H9 (cell line): ENCODE measurements at regions not wholly inside any gene's neighbourhood (a gene's known extent, or its start where the extent isn't known, plus 50 kb on each side); places are given as distances from the start of the nearest gene placed in this dataset.

Source experiments
- DNase-seq: peaks from one replicate; pipeline ENCODE4 v3.0.0-alpha.2; 2017
- H2AFZ ChIP-seq: one replicate; pipeline ENCODE4 v1.6.1; 2013; ENCODE audit warnings: mild to moderate bottlenecking, low read length, control low read depth, moderate library complexity
- H2AK5ac ChIP-seq: 2 replicates; pipeline ENCODE4 v1.6.1; 2013; ENCODE audit warnings: low read length, control low read depth, mixed read lengths; ENCODE audit not compliant: insufficient read length
- H2BK120ac ChIP-seq: one replicate; pipeline ENCODE4 v1.6.1; 2013; ENCODE audit warnings: low read depth, mild to moderate bottlenecking, low read length, control low read depth, inconsistent platforms; ENCODE audit not compliant: poor library complexity, severe bottlenecking
- H2BK12ac ChIP-seq: 2 replicates; pipeline ENCODE4 v1.6.1; 2013; ENCODE audit warnings: low read length, control low read depth, mixed read lengths, low read depth; ENCODE audit not compliant: insufficient read length
- H2BK15ac ChIP-seq: 2 replicates; pipeline ENCODE4 v1.6.1; 2013; ENCODE audit warnings: low read depth, low read length, control low read depth
- H2BK20ac ChIP-seq: one replicate; pipeline ENCODE4 v1.6.1; 2013; ENCODE audit warnings: low read depth, mild to moderate bottlenecking, low read length, control low read depth, inconsistent platforms; ENCODE audit not compliant: poor library complexity, severe bottlenecking
- H2BK5ac ChIP-seq: 2 replicates; pipeline ENCODE4 v1.6.1; 2013; ENCODE audit warnings: low read length, control low read depth, mixed read lengths; ENCODE audit not compliant: insufficient read length
- H3K14ac ChIP-seq: 2 replicates; pipeline ENCODE4 v1.6.1; 2013; ENCODE audit warnings: low read length, control low read depth; ENCODE audit not compliant: insufficient read depth
- H3K18ac ChIP-seq: 2 replicates; pipeline ENCODE4 v1.6.1; 2013; ENCODE audit warnings: low read depth, mild to moderate bottlenecking, mixed read lengths, low read length, control low read depth; ENCODE audit not compliant: insufficient read length
- H3K23ac ChIP-seq: 2 replicates; pipeline ENCODE4 v1.6.1; 2013; ENCODE audit warnings: low read length, control low read depth, mixed read lengths, low read depth; ENCODE audit not compliant: insufficient read length
- H3K23me2 ChIP-seq: 2 replicates; pipeline ENCODE4 v1.6.1; 2013; ENCODE audit warnings: low read depth, mild to moderate bottlenecking, mixed read lengths, low read length, control low read depth; ENCODE audit not compliant: insufficient read length, poor library complexity, severe bottlenecking
- H3K27ac ChIP-seq: 2 replicates; pipeline ENCODE4 v1.5.1; 2013; ENCODE audit warnings: low read length, control low read depth, mixed read lengths, low read depth; ENCODE audit not compliant: insufficient read length
- H3K27me3 ChIP-seq: 2 replicates; pipeline ENCODE4 v1.6.1; 2013; ENCODE audit warnings: low read length, control low read depth, inconsistent platforms; ENCODE audit not compliant: insufficient read depth
- H3K4ac ChIP-seq: 2 replicates; pipeline ENCODE4 v1.6.1; 2013; ENCODE audit warnings: low read depth, mild to moderate bottlenecking, control low read depth, inconsistent platforms, low read length, moderate library complexity
- H3K4me1 ChIP-seq: 2 replicates; pipeline ENCODE4 v1.6.1; 2013; ENCODE audit warnings: low read length, control low read depth, inconsistent platforms; ENCODE audit not compliant: insufficient read depth
- H3K4me2 ChIP-seq: 2 replicates; pipeline ENCODE4 v1.6.1; 2013; ENCODE audit warnings: low read length, control low read depth, mixed read lengths; ENCODE audit not compliant: insufficient read length, insufficient read depth
- H3K56ac ChIP-seq: 2 replicates; pipeline ENCODE4 v1.6.1; 2013; ENCODE audit warnings: low read depth, mild to moderate bottlenecking, mixed read lengths, low read length, control low read depth; ENCODE audit not compliant: insufficient read length
- H3K79me1 ChIP-seq: 2 replicates; pipeline ENCODE4 v1.6.1; 2013; ENCODE audit warnings: low read depth, mild to moderate bottlenecking, moderate library complexity, low read length, control low read depth, inconsistent platforms; ENCODE audit not compliant: insufficient read depth, poor library complexity, severe bottlenecking
- H3K79me2 ChIP-seq: 2 replicates; pipeline ENCODE4 v1.6.1; 2013; ENCODE audit warnings: low read length, control low read depth, inconsistent platforms; ENCODE audit not compliant: insufficient read depth
- H3K9ac ChIP-seq: 2 replicates; pipeline ENCODE4 v1.6.1; 2013; ENCODE audit warnings: low read length, control low read depth, mixed read lengths; ENCODE audit not compliant: insufficient read length; ENCODE audit errors: extremely low read depth
- H3K9me3 ChIP-seq: one replicate; pipeline ENCODE4 v1.6.1; 2013; ENCODE audit warnings: low read depth, low read length, inconsistent platforms; ENCODE audit not compliant: control insufficient read depth
- H3T11ph ChIP-seq: one replicate; pipeline ENCODE4 v1.6.1; 2013; ENCODE audit warnings: mild to moderate bottlenecking, low read length, control low read depth, inconsistent platforms
- H4K20me1 ChIP-seq: one replicate; pipeline ENCODE4 v1.6.1; 2013; ENCODE audit not compliant: control insufficient read depth, insufficient read length, insufficient read depth
- H4K5ac ChIP-seq: 2 replicates; pipeline ENCODE4 v1.6.1; 2013; ENCODE audit warnings: low read depth, mild to moderate bottlenecking, mixed read lengths, low read length, control low read depth; ENCODE audit not compliant: insufficient read length
- H4K8ac ChIP-seq: replicated peaks from 2 replicates; pipeline ENCODE4 v1.6.1; 2013; ENCODE audit warnings: low read length, control low read depth, mixed read lengths, low read depth; ENCODE audit not compliant: insufficient read length
- H4K91ac ChIP-seq: 2 replicates; pipeline ENCODE4 v1.6.1; 2013; ENCODE audit warnings: low read depth, mild to moderate bottlenecking, moderate library complexity, mixed read lengths, low read length, control low read depth; ENCODE audit not compliant: insufficient read length
- H3K27ac Mint-ChIP-seq, 3 experiments: 2 replicates in 2 of 3; 3 replicates in 1 of 3; pipeline ENCODE4 v1.8.0; 2020 to 2021; ENCODE audit warnings: mixed read lengths in 3 of 3, mild to moderate bottlenecking in 1 of 3, moderate library complexity in 1 of 3
- H3K27me3 Mint-ChIP-seq: 2 replicates; pipeline ENCODE4 v1.8.0; 2021; ENCODE audit warnings: low read depth, mild to moderate bottlenecking, moderate library complexity, mixed read lengths
- H3K36me3 Mint-ChIP-seq, 3 experiments: 2 replicates in 2 of 3; 3 replicates in 1 of 3; pipeline ENCODE4 v1.8.0; 2020 to 2021; ENCODE audit warnings: low read depth in 3 of 3, mixed read lengths in 3 of 3; ENCODE audit not compliant: insufficient read depth in 1 of 3
- H3K4me1 Mint-ChIP-seq, 2 experiments: 2 replicates each; pipeline ENCODE4 v1.8.0; 2020; ENCODE audit warnings: mixed read lengths in 2 of 2
- H3K4me3 Mint-ChIP-seq, 2 experiments: 2 replicates in 1 of 2; 3 replicates in 1 of 2; pipeline ENCODE4 v1.8.0; 2020 to 2021; ENCODE audit warnings: mild to moderate bottlenecking in 2 of 2, mixed read lengths in 2 of 2, moderate library complexity in 1 of 2
- H3K9me3 Mint-ChIP-seq, 2 experiments: 2 replicates in 1 of 2; 3 replicates in 1 of 2; pipeline ENCODE4 v1.8.0; 2020; ENCODE audit warnings: mild to moderate bottlenecking in 2 of 2, mixed read lengths in 2 of 2, moderate library complexity in 1 of 2
- CTCF ChIP-seq: fragments of 200-600 bp; sonication (generic); conservative IDR thresholded peaks from 3 replicates; pipeline ENCODE4 v1.8.0; 2021; ENCODE audit warnings: antibody characterized with exemption, mild to moderate bottlenecking
- WGBS: extraction: QIAGEN DNeasy Blood & Tissue Kit; methylation state at CpG from one replicate; pipeline ENCODE4 v1.1.7; 2013; ENCODE audit warnings: missing lambda C conversion rate, low lambda C conversion rate, mixed read lengths; ENCODE audit not compliant: insufficient read length; ENCODE audit errors: extremely low coverage; 5-methylcytosine and 5-hydroxymethylcytosine counted together

DNA sequence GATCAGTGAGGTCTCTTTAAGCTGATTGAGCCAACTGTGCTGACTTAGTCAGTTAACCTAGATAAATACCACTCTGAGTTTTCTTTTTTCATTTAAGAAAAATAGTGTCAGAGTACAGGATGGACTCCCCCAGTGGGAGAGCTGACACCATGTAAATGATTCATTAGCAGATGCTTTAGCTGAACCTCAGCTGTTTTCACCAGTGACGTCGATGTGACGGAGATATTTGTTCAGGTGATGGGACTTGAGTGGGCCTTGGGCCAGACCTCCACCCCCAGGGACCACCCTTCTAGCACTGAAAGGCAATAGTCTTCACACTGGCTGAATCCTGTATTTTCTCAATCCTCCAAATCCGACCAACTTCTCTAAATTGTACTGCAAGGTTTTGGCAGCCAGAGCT lies 196.1 kb downstream of the GAS1 start:
- Mint-ChIP-seq H3K4me1 (no peaks in the 10 kb centered on the region), H3K27ac (no peak overlapping the region), H3K27me3 (peaks cover 5% of the 10 kb centered on the region), H3K4me3 (no peak overlapping the region), H3K9me3 (no peaks in the 10 kb centered on the region), H3K36me3 (no peaks in the 10 kb centered on the region)
- Histone ChIP-seq H2BK120ac (no peak overlapping the region), H3K56ac (no peak overlapping the region), H3K4me2 (no peak overlapping the region), H3K4ac (no peak overlapping the region), H2AFZ (no peak overlapping the region), H4K8ac (no peak overlapping the region), H3K27me3 (no peaks in the 10 kb centered on the region), H4K91ac (no peak overlapping the region), H4K5ac (no peak overlapping the region), H3K23me2 (no peaks in the 10 kb centered on the region), H3K14ac (no peak overlapping the region), H3K4me1 (no peaks in the 10 kb centered on the region), H2BK15ac (no peak overlapping the region), H2AK5ac (no peak overlapping the region), H3K9ac (no peak overlapping the region), H3K9me3 (no peaks in the 10 kb centered on the region), H3K79me2 (no peaks in the 10 kb centered on the region), H3K18ac (no peak overlapping the region), H2BK20ac (no peak overlapping the region), H2BK12ac (no peak overlapping the region), H3T11ph (no peak overlapping the region), H3K27ac (no peak overlapping the region), H4K20me1 (no peaks in the 10 kb centered on the region), H3K79me1 (no peaks in the 10 kb centered on the region), H3K23ac (no peak overlapping the region), H2BK5ac (no peak overlapping the region)
- DNase-seq: no peak
- TF ChIP-seq CTCF: no peak
- WGBS: no CpG with 5 or more reads among the region's 4 CpGs
